H1 (cell line): ENCODE measurements at regions not wholly inside any gene's neighbourhood (a gene's known extent, or its start where the extent isn't known, plus 50 kb on each side); places are given as distances from the start of the nearest gene placed in this dataset.

Source experiments
- CTCF ChIA-PET: fragments of 300-600 bp; sonication (Branson Sonifier 250); formaldehyde crosslinking; loops from one replicate; lab custom pipeline; 2021; ENCODE audit not compliant: partially characterized antibody; lab: Charles Lee
- POLR2A ChIA-PET: fragments of 300-600 bp; sonication (Branson Sonifier 250); formaldehyde crosslinking; loops from one replicate; lab custom pipeline; 2021; ENCODE audit warnings: inconsistent platforms; ENCODE audit not compliant: partially characterized antibody; lab: Charles Lee
- DNase-seq, 2 experiments: peaks; one replicate each; pipeline versions ENCODE4 v3.0.0 to v3.0.0-alpha.2; 2010 to 2022; ENCODE audit warnings: low spot score in 2 of 2, low read depth in 1 of 2, mixed read lengths in 1 of 2
- FAIRE-seq: peaks from 2 replicates; lab custom pipeline; 2011; peaks lifted over from hg19 to GRCh38; lab: Jason Lieb, UNC
- H2AFZ ChIP-seq: 2 replicates; pipeline ENCODE4 v1.8.1; 2012; ENCODE audit warnings: low read length, inconsistent platforms
- H2AK5ac ChIP-seq: 2 replicates; pipeline ENCODE4 v1.6.1; 2013; ENCODE audit warnings: low read depth, low read length
- H2BK120ac ChIP-seq: replicated peaks from 2 replicates; pipeline ENCODE3; 2013; ENCODE audit warnings: low read depth, low read length, inconsistent platforms
- H2BK12ac ChIP-seq: 2 replicates; pipeline ENCODE4 v1.6.1; 2013; ENCODE audit warnings: low read depth, low read length
- H2BK15ac ChIP-seq: 2 replicates; pipeline ENCODE4 v1.6.1; 2013; ENCODE audit warnings: low read length
- H2BK20ac ChIP-seq: 2 replicates; pipeline ENCODE4 v1.6.1; 2013; ENCODE audit warnings: low read length
- H2BK5ac ChIP-seq: 2 replicates; pipeline ENCODE4 v1.6.1; 2013; ENCODE audit warnings: low read depth, low read length
- H3K14ac ChIP-seq: 2 replicates; pipeline ENCODE4 v1.6.1; 2013; ENCODE audit warnings: inconsistent platforms; ENCODE audit not compliant: insufficient read length
- H3K18ac ChIP-seq: 2 replicates; pipeline ENCODE4 v1.6.1; 2013; ENCODE audit warnings: low read length; ENCODE audit errors: extremely low read depth
- H3K23ac ChIP-seq: 2 replicates; pipeline ENCODE4 v1.6.1; 2013; ENCODE audit warnings: inconsistent platforms; ENCODE audit not compliant: insufficient read length
- H3K23me2 ChIP-seq: 2 replicates; pipeline ENCODE4 v1.6.1; 2013; ENCODE audit warnings: low read depth, low read length
- H3K27ac ChIP-seq: 2 replicates; pipeline ENCODE4 v1.6.1; 2011; ENCODE audit warnings: low read depth, low read length, inconsistent platforms
- H3K27me3 ChIP-seq, 4 experiments: replicated peaks in 1 of 4; 1 replicate in 1 of 4; 2 replicates in 3 of 4; pipeline versions ENCODE4 v1.6.1 to v1.8.1; 2011 to 2013; ENCODE audit warnings: low read length in 3 of 4, mild to moderate bottlenecking in 3 of 4, inconsistent platforms in 2 of 4, mixed read lengths in 2 of 4, moderate library complexity in 1 of 4; ENCODE audit not compliant: control insufficient read depth in 3 of 4, insufficient read depth in 3 of 4; ENCODE audit errors: extremely low read depth in 1 of 4
- H3K36me3 ChIP-seq, 4 experiments: 2 replicates each; pipeline versions ENCODE4 v1.6.1 to v1.8.1; 2011 to 2013; ENCODE audit warnings: mild to moderate bottlenecking in 4 of 4, low read length in 3 of 4, moderate library complexity in 2 of 4, control low read depth in 1 of 4, inconsistent platforms in 1 of 4; ENCODE audit not compliant: insufficient read depth in 4 of 4, control insufficient read depth in 2 of 4
- H3K4ac ChIP-seq: replicated peaks from 2 replicates; pipeline ENCODE3; 2013; ENCODE audit warnings: low read length, low read depth, mixed read lengths, inconsistent platforms; ENCODE audit not compliant: insufficient read length
- H3K4me1 ChIP-seq, 4 experiments: replicated peaks in 1 of 4; 1 replicate in 1 of 4; 2 replicates in 3 of 4; pipeline versions ENCODE4 v1.6.1 to v1.8.1; 2011 to 2013; ENCODE audit warnings: low read length in 3 of 4, inconsistent platforms in 2 of 4, mixed read lengths in 1 of 4; ENCODE audit not compliant: insufficient read depth in 4 of 4, control insufficient read depth in 3 of 4
- H3K4me2 ChIP-seq, 2 experiments: 2 replicates each; pipeline versions ENCODE4 v1.6.1 to v1.8.1; 2011 to 2013; ENCODE audit warnings: low read depth in 2 of 2, low read length in 2 of 2, control low read depth in 1 of 2, inconsistent platforms in 1 of 2, mild to moderate bottlenecking in 1 of 2; ENCODE audit not compliant: insufficient read depth in 1 of 2
- H3K4me3 ChIP-seq, 4 experiments: fragments of 200-600, 300-600 bp in 1 of 4; sonication (generic), shearing (Covaris generic), sonication (Bioruptor Twin) in 1 of 4; 2 replicates each; pipeline versions ENCODE4 v1.5.1 to v1.8.1; 2011 to 2016; ENCODE audit warnings: low read length in 4 of 4, low read depth in 3 of 4, control low read depth in 2 of 4, inconsistent platforms in 2 of 4, mild to moderate bottlenecking in 2 of 4, mixed read lengths in 1 of 4, moderate library complexity in 1 of 4; ENCODE audit not compliant: insufficient read depth in 2 of 4; ENCODE audit errors: extremely low read depth in 1 of 4
- H3K56ac ChIP-seq: replicated peaks from 2 replicates; pipeline ENCODE3; 2013; ENCODE audit warnings: low read depth, mild to moderate bottlenecking, mixed read lengths, low read length, inconsistent platforms; ENCODE audit not compliant: insufficient read length
- H3K79me1 ChIP-seq: 2 replicates; pipeline ENCODE4 v1.6.1; 2013; ENCODE audit warnings: low read depth, low read length, control low read depth
- H3K79me2 ChIP-seq, 2 experiments: 2 replicates each; pipeline versions ENCODE4 v1.6.1 to v1.8.1; 2012 to 2013; ENCODE audit warnings: low read length in 2 of 2, mild to moderate bottlenecking in 2 of 2, inconsistent platforms in 1 of 2; ENCODE audit not compliant: insufficient read depth in 2 of 2, control insufficient read depth in 1 of 2
- H3K9ac ChIP-seq, 4 experiments: replicated peaks in 1 of 4; 1 replicate in 1 of 4; 2 replicates in 3 of 4; pipeline versions ENCODE4 v1.6.1 to v1.8.1; 2011 to 2013; ENCODE audit warnings: low read depth in 3 of 4, low read length in 3 of 4, control low read depth in 2 of 4, mild to moderate bottlenecking in 2 of 4, moderate library complexity in 2 of 4, inconsistent platforms in 1 of 4; ENCODE audit errors: extremely low read depth in 1 of 4
- H3K9me3 ChIP-seq, 2 experiments: 2 replicates each; pipeline versions ENCODE4 v1.6.1 to v1.8.1; 2012 to 2013; ENCODE audit warnings: mild to moderate bottlenecking in 2 of 2, moderate library complexity in 2 of 2, control low read depth in 1 of 2, inconsistent platforms in 1 of 2, low read depth in 1 of 2, low read length in 1 of 2, mixed read lengths in 1 of 2; ENCODE audit not compliant: insufficient read depth in 2 of 2
- H4K20me1 ChIP-seq, 2 experiments: replicated peaks in 1 of 2; 2 replicates each; pipeline versions ENCODE3 to v1.8.1; 2011 to 2013; ENCODE audit warnings: inconsistent platforms in 2 of 2, low read length in 2 of 2, mild to moderate bottlenecking in 1 of 2; ENCODE audit not compliant: insufficient read depth in 2 of 2, control insufficient read depth in 1 of 2
- H4K5ac ChIP-seq: 2 replicates; pipeline ENCODE4 v1.6.1; 2013; ENCODE audit warnings: low read length, low read depth, mixed read lengths, inconsistent platforms; ENCODE audit not compliant: insufficient read length
- H4K8ac ChIP-seq: 2 replicates; pipeline ENCODE4 v1.8.0; 2013; ENCODE audit warnings: mild to moderate bottlenecking, moderate library complexity, low read length, inconsistent platforms; ENCODE audit not compliant: insufficient read depth; ENCODE audit errors: extremely low read depth
- H4K91ac ChIP-seq: replicated peaks from 2 replicates; pipeline ENCODE3; 2013; ENCODE audit warnings: low read length, mixed read lengths, inconsistent platforms; ENCODE audit not compliant: insufficient read length
- ATF3 ChIP-seq: IDR thresholded peaks from 2 replicates; pipeline ENCODE4 v1.6.1; 2011; ENCODE audit warnings: low read depth, mild to moderate bottlenecking, low read length; ENCODE audit not compliant: insufficient read depth
- EGR1 ChIP-seq: IDR thresholded peaks from 2 replicates; pipeline ENCODE4 v1.6.1; 2011; ENCODE audit warnings: low read depth, low read length, borderline replicate concordance
- HDAC2 ChIP-seq, 2 experiments: fragments of 300-600 bp in 1 of 2; sonication (generic) in 1 of 2; IDR thresholded peaks; 2 replicates each; pipeline ENCODE4 v1.6.1; 2011 to 2012; ENCODE audit warnings: low read depth in 2 of 2, low read length in 2 of 2, mild to moderate bottlenecking in 2 of 2, moderate library complexity in 2 of 2, borderline replicate concordance in 1 of 2, inconsistent platforms in 1 of 2
- WGBS, 2 experiments: shearing (Covaris generic) in 1 of 2; methylation state at CpG; one replicate each; pipeline versions ENCODE4 v1.1.6 to v1.1.7; 2013 to 2015; ENCODE audit warnings: low lambda C conversion rate in 2 of 2, mixed read lengths in 2 of 2, inconsistent platforms in 1 of 2, low coverage in 1 of 2, missing lambda C conversion rate in 1 of 2; ENCODE audit not compliant: insufficient replicate concordance in 2 of 2, insufficient coverage in 1 of 2, insufficient read length in 1 of 2; ENCODE audit errors: extremely low coverage in 1 of 2, missing lambda C conversion rate in 1 of 2; 5-methylcytosine and 5-hydroxymethylcytosine counted together

- TF ChIP-seq EGR1 = no peak
- no peak for TF ChIP-seq ATF3
- no peak for TF ChIP-seq HDAC2 (IDR thresholded peaks at IDR 0.05; ENCODE audit: borderline replicate concordance in 1 of 2, low read depth in 2 of 2, low read length in 2 of 2)
- Histone ChIP-seq H2BK15ac (no peak overlapping the region), H3K23ac (no peak overlapping the region), H3K18ac (no peak overlapping the region), H3K56ac (no peak overlapping the region), H2BK120ac (no peak overlapping the region), H2BK5ac (no peak overlapping the region), H2AK5ac (no peak overlapping the region), H3K23me2 (no peaks in the 10 kb centered on the region), H2BK20ac (no peak overlapping the region), H3K27me3 (no peaks in the 10 kb centered on the region), H3K79me1 (no peaks in the 10 kb centered on the region), H3K4ac (no peak overlapping the region), H3K4me3 (no peak overlapping the region), H4K20me1 (no peaks in the 10 kb centered on the region), H3K4me1 (no peaks in the 10 kb centered on the region), H3K27ac (no peak overlapping the region), H2AFZ (no peak overlapping the region), H3K9me3 (no peaks in the 10 kb centered on the region), H3K4me2 (no peak overlapping the region), H3K14ac (no peak overlapping the region), H3K36me3 (no peaks in the 10 kb centered on the region), H2BK12ac (no peak overlapping the region), H4K91ac (no peak overlapping the region), H3K9ac (no peak overlapping the region), H4K5ac (no peak overlapping the region), H3K79me2 (no peaks in the 10 kb centered on the region), H4K8ac (no peak overlapping the region)
- WGBS, 2 experiments = 87% methylated on average over 3 of the region's 3 CpGs; no CpG with 5 or more reads in 1 of the 2 experiments
- CTCF ChIA-PET = interaction anchor here (0.6 kb wide), 1 partner anchor 357 kb away, joined by 3 read pairs; no protein-coding TSS in a partner anchor
- DNase-seq (no peak), FAIRE-seq (no peak)
- POLR2A ChIA-PET = no interaction called here
Measured at GRCh38 chr9:100890321-100890720, 138.2 kb upstream of the PLPPR1 start.
